Sigmoid colon (tissue), 6 donors: ENCODE measurements at regions not wholly inside any gene's neighbourhood (a gene's known extent, or its start where the extent isn't known, plus 50 kb on each side); places are given as distances from the start of the nearest gene placed in this dataset.

Source experiments
- DNase-seq: peaks from one replicate; pipeline ENCODE4 v3.0.0-alpha.2; 2019
- H3K27ac ChIP-seq, 4 donors: fragments of 200-600 bp; sonication (generic); one replicate each; pipeline ENCODE4 v1.5.1; 2016 to 2019; ENCODE audit warnings: mild to moderate bottlenecking in 1 of 4
- H3K27me3 ChIP-seq, 3 donors: fragments of 200-600 bp; sonication (generic); one replicate each; pipeline ENCODE4 v1.5.1; 2019; ENCODE audit warnings: mild to moderate bottlenecking in 1 of 3
- H3K36me3 ChIP-seq, 4 donors: fragments of 200-600 bp; sonication (generic); one replicate each; pipeline ENCODE4 v1.5.1; 2016 to 2019
- H3K4me1 ChIP-seq, 4 donors: fragments of 200-600 bp; sonication (generic); one replicate each; pipeline ENCODE4 v1.5.1; 2017 to 2019
- H3K4me3 ChIP-seq, 4 donors: fragments of 200-600 bp; sonication (generic); one replicate each; pipeline ENCODE4 v1.5.1; 2017 to 2019; ENCODE audit warnings: mild to moderate bottlenecking in 2 of 4, moderate library complexity in 1 of 4
- H3K9me3 ChIP-seq, 4 donors: fragments of 200-600 bp in 3 of 4; sonication (generic) in 3 of 4; one replicate each; pipeline versions ENCODE4 v1.5.1 to v1.6.1; 2013 to 2019
- CTCF ChIP-seq, 4 experiments: fragments of 450-650 bp in 3 of 4; fragments of 200-600 bp in 1 of 4; IDR thresholded peaks; one replicate each; pipeline ENCODE4 v1.5.1; 2016 to 2019; ENCODE audit warnings: antibody characterized with exemption in 4 of 4, mild to moderate bottlenecking in 3 of 4, moderate library complexity in 2 of 4
- EP300 ChIP-seq, 4 donors: sonication (generic); formaldehyde crosslinking; IDR thresholded peaks; one replicate each; pipeline ENCODE4 v1.6.1; 2017; ENCODE audit warnings: antibody characterized with exemption in 4 of 4
- POLR2A ChIP-seq, 2 donors: fragments of 450-650 bp; IDR thresholded peaks; one replicate each; pipeline ENCODE4 v1.6.1; 2016; ENCODE audit warnings: antibody characterized with exemption in 2 of 2, mild to moderate bottlenecking in 2 of 2, moderate library complexity in 2 of 2
- POLR2AphosphoS5 ChIP-seq, 4 donors: sonication (generic); formaldehyde crosslinking; IDR thresholded peaks; one replicate each; pipeline ENCODE4 v1.6.1; 2017; ENCODE audit warnings: antibody characterized with exemption in 4 of 4
- WGBS, 2 donors: extraction: QIAGEN DNeasy Blood & Tissue Kit; methylation state at CpG; one replicate each; pipeline ENCODE4 v1.1.7; 2013; 5-methylcytosine and 5-hydroxymethylcytosine counted together
- intact Hi-C: fragments of 100-400 bp; cut with DNase I; formaldehyde crosslinking; loops from one replicate; pipeline ENCODE4 v1.15.1; 2023
- donor health status: healthy with polysubstance abuse.
- donor health status: healthy.

GRCh38 chr5:18050776-18051175 is 416.5 kb downstream of the TAF11L14 start:
- Histone ChIP-seq H3K9me3 (no peaks in the 10 kb centered on the region), H3K4me3 (no peak overlapping the region), H3K27ac (no peak overlapping the region), H3K36me3 (no peaks in the 10 kb centered on the region), H3K27me3 (no peaks in the 10 kb centered on the region), H3K4me1 (no peaks in the 10 kb centered on the region)
- intact Hi-C loops, result no loop called here
- no peak for DNase-seq
- TF ChIP-seq POLR2AphosphoS5 (IDR thresholded peaks at IDR 0.05), result no peak
- no peak for TF ChIP-seq CTCF (IDR thresholded peaks at IDR 0.05)
- TF ChIP-seq POLR2A (IDR thresholded peaks at IDR 0.05), result no peak
- TF ChIP-seq EP300 (IDR thresholded peaks at IDR 0.05), result no peak
- 24 to 48% methylated on average over 4 of the region's 4 CpGs for WGBS, 2 donors

- intact Hi-C loops, result no loop called here
- no peak for DNase-seq
- no peak overlapping the region for H3K27ac ChIP-seq
- TF ChIP-seq CTCF (IDR thresholded peaks at IDR 0.05) (no peak), POLR2AphosphoS5 (IDR thresholded peaks at IDR 0.05) (no peak), EP300 (IDR thresholded peaks at IDR 0.05) (no peak), POLR2A (IDR thresholded peaks at IDR 0.05) (no peak)
- H3K4me1 ChIP-seq, result no peaks in the 10 kb centered on the region
- H3K9me3 ChIP-seq, result no peaks in the 10 kb centered on the region
- H3K4me3 ChIP-seq, result no peak overlapping the region
- WGBS, 2 donors, result 30 to 43% methylated on average over 1 of the region's 1 CpG
- no peaks in the 10 kb centered on the region for H3K36me3 ChIP-seq
- no peaks in the 10 kb centered on the region for H3K27me3 ChIP-seq
Measured at GRCh38 chr5:18051953-18052352, 417.7 kb downstream of the TAF11L14 start.

- 81 to 86% methylated on average over 3 of the region's 3 CpGs for WGBS, 2 donors
- Histone ChIP-seq H3K4me1 (no peaks in the 10 kb centered on the region), H3K27ac (no peak overlapping the region), H3K27me3 (no peaks in the 10 kb centered on the region), H3K4me3 (no peak overlapping the region), H3K9me3 (no peaks in the 10 kb centered on the region), H3K36me3 (no peaks in the 10 kb centered on the region)
- TF ChIP-seq POLR2AphosphoS5 (IDR thresholded peaks at IDR 0.05), result no peak
- no peak for TF ChIP-seq POLR2A (IDR thresholded peaks at IDR 0.05)
- TF ChIP-seq CTCF (IDR thresholded peaks at IDR 0.05), result no peak
- no peak for TF ChIP-seq EP300 (IDR thresholded peaks at IDR 0.05)
- intact Hi-C loops, result no loop called here
- DNase-seq, result no peak
Measured at GRCh38 chr5:18052569-18052968, 418.3 kb downstream of the TAF11L14 start.

GRCh38 chr5:18057725-18058124 is 423.5 kb downstream of the TAF11L14 start:
- no peak for DNase-seq
- Histone ChIP-seq H3K27me3 (no peaks in the 10 kb centered on the region), H3K9me3 (no peaks in the 10 kb centered on the region), H3K27ac (no peak overlapping the region), H3K36me3 (no peaks in the 10 kb centered on the region), H3K4me1 (no peaks in the 10 kb centered on the region), H3K4me3 (no peak overlapping the region)
- 85 to 91% methylated on average over 3 of the region's 3 CpGs for WGBS, 2 donors
- intact Hi-C loops, result no loop called here
- no peak for TF ChIP-seq EP300 (IDR thresholded peaks at IDR 0.05)

GRCh38 chr5:18067615-18068014 is 433.4 kb downstream of the TAF11L14 start:
- intact Hi-C loops, result no loop called here
- H3K27me3 ChIP-seq, result no peaks in the 10 kb centered on the region
- no peak overlapping the region for H3K4me3 ChIP-seq
- TF ChIP-seq EP300 (IDR thresholded peaks at IDR 0.05) (no peak), POLR2A (IDR thresholded peaks at IDR 0.05) (no peak), POLR2AphosphoS5 (IDR thresholded peaks at IDR 0.05) (no peak), CTCF (IDR thresholded peaks at IDR 0.05) (no peak)
- H3K27ac ChIP-seq, result no peak overlapping the region
- no peaks in the 10 kb centered on the region for H3K4me1 ChIP-seq
- 57 to 65% methylated on average over 2 of the region's 2 CpGs for WGBS, 2 donors
- no peak for DNase-seq
- no peaks in the 10 kb centered on the region for H3K9me3 ChIP-seq
- no peaks in the 10 kb centered on the region for H3K36me3 ChIP-seq
